MCF 10A (cell line): ENCODE measurements at regions not wholly inside any gene's neighbourhood (a gene's known extent, or its start where the extent isn't known, plus 50 kb on each side); places are given as distances from the start of the nearest gene placed in this dataset.

Source experiments
- BruUV-seq: library from RNA; stranded (reverse); fragments of 400-500 nt; replicated peaks from 2 replicates; lab custom pipeline; 2021; lab: Mats Ljungman, UMichigan
- CTCF ChIA-PET: fragments of 300-600 bp; sonication (Branson Sonifier 250); formaldehyde crosslinking; extraction: SDS; loops from one replicate; lab custom pipeline; 2021; ENCODE audit warnings: antibody characterized with exemption, inconsistent platforms; lab: Yijun Ruan, JAX
- POLR2A ChIA-PET: fragments of 300-600, 350-650 bp; sonication (Branson Sonifier 250); formaldehyde crosslinking; extraction: SDS; loops from one replicate; lab custom pipeline; 2020; ENCODE audit warnings: antibody characterized with exemption, inconsistent platforms; lab: Yijun Ruan, JAX
- DNase-seq: peaks from one replicate; pipeline ENCODE4 v3.0.0-alpha.2; 2018; ENCODE audit not compliant: unreplicated experiment
- H3K27ac Mint-ChIP-seq: one replicate; pipeline ENCODE4 v1.8.0; 2022; ENCODE audit warnings: mild to moderate bottlenecking, low read depth, mixed read lengths; ENCODE audit not compliant: unreplicated experiment
- H3K27me3 Mint-ChIP-seq: one replicate; pipeline ENCODE4 v1.8.0; 2022; ENCODE audit warnings: mixed read lengths; ENCODE audit not compliant: insufficient read depth, unreplicated experiment
- H3K36me3 Mint-ChIP-seq: one replicate; pipeline ENCODE4 v1.8.0; 2022; ENCODE audit warnings: mild to moderate bottlenecking, moderate library complexity, mixed read lengths; ENCODE audit not compliant: insufficient read depth, unreplicated experiment
- H3K4me1 Mint-ChIP-seq: one replicate; pipeline ENCODE4 v1.8.0; 2022; ENCODE audit warnings: mixed read lengths; ENCODE audit not compliant: insufficient read depth, unreplicated experiment
- H3K4me3 Mint-ChIP-seq: one replicate; pipeline ENCODE4 v1.8.0; 2022; ENCODE audit warnings: mild to moderate bottlenecking, moderate library complexity, mixed read lengths; ENCODE audit not compliant: unreplicated experiment
- H3K9me3 Mint-ChIP-seq: one replicate; pipeline ENCODE4 v1.8.0; 2022; ENCODE audit warnings: mixed read lengths; ENCODE audit not compliant: unreplicated experiment
- intact Hi-C: fragments of 100-400 bp; cut with micrococcal nuclease; formaldehyde crosslinking; loops from 2 replicates; pipeline ENCODE4 v1.14.1; 2022
- TF ChIP-seq, protein P1 (sequence below): fragments of 200-600 bp; IDR thresholded peaks from one replicate; pipeline ENCODE4 v1.8.0; 2022; ENCODE audit warnings: antibody characterized with exemption, mild to moderate bottlenecking; ENCODE audit not compliant: unreplicated experiment

- no peaks in the 10 kb centered on the region for H3K4me1 Mint-ChIP-seq
- CTCF ChIA-PET, result no interaction called here
- TF ChIP-seq, protein P1, sequence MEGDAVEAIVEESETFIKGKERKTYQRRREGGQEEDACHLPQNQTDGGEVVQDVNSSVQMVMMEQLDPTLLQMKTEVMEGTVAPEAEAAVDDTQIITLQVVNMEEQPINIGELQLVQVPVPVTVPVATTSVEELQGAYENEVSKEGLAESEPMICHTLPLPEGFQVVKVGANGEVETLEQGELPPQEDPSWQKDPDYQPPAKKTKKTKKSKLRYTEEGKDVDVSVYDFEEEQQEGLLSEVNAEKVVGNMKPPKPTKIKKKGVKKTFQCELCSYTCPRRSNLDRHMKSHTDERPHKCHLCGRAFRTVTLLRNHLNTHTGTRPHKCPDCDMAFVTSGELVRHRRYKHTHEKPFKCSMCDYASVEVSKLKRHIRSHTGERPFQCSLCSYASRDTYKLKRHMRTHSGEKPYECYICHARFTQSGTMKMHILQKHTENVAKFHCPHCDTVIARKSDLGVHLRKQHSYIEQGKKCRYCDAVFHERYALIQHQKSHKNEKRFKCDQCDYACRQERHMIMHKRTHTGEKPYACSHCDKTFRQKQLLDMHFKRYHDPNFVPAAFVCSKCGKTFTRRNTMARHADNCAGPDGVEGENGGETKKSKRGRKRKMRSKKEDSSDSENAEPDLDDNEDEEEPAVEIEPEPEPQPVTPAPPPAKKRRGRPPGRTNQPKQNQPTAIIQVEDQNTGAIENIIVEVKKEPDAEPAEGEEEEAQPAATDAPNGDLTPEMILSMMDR, result no peak
- no peak for DNase-seq
- no peaks in the 10 kb centered on the region for H3K36me3 Mint-ChIP-seq
- peaks cover 23% of the 10 kb centered on the region for H3K9me3 Mint-ChIP-seq
- BruUV-seq, result no TSS peak
- H3K4me3 Mint-ChIP-seq, result no peak overlapping the region
- no peak overlapping the region for H3K27ac Mint-ChIP-seq
- intact Hi-C loops, result no loop called here
- no peaks in the 10 kb centered on the region for H3K27me3 Mint-ChIP-seq
- POLR2A ChIA-PET, result no interaction called here
Measured at GRCh38 chr4:136599890-136600289, 932.4 kb downstream of the PCDH18 start.

DNA sequence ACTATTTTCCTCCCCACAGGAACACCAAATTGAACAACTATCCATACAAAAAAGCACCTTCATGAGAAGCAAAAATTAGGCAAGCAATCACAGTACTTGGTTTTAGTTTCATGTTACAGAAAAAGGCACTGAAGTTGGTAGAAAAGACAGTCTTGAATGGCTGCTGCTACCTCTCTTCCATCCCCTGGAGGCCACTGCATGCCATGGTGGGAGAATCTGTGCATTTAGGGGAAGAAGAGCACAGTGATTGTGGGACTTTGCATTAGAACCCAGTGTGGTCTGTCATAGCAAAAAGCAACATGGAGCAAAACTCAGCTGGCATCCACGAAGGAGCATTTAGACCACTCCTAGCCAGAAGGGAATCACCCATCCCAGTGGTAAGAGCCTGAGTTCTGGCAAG lies 941.9 kb downstream of the PCDH18 start:
- Mint-ChIP-seq H3K4me3 (no peak overlapping the region), H3K27me3 (no peaks in the 10 kb centered on the region), H3K4me1 (peaks cover 5% of the 10 kb centered on the region), H3K9me3 (no peaks in the 10 kb centered on the region), H3K27ac (no peak overlapping the region), H3K36me3 (no peaks in the 10 kb centered on the region)
- TF ChIP-seq, protein P1, result no peak
- BruUV-seq, result no TSS peak
- ChIA-PET POLR2A (no interaction called here), CTCF (no interaction called here)
- intact Hi-C loops, result no loop called here
- no peak for DNase-seq

DNA sequence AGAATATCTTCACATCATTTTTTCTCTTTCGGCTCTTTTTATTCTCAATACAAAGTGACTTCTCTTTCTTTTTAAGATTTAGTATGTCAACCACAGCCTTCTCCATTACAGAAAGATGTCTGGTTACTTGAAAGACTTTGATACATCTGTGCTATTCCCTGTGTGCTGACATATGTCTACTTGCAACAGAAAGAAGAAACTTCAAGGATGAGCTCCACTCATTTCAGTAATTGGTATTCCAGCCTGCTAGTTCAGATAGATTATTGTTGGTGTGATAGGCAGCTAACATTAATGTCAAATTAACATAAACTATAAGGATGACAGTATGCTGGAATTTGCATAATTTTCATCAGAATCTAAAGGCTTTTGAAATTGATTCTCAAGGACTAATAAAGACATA lies 948.7 kb downstream of the PCDH18 start:
- H3K36me3 Mint-ChIP-seq, result no peaks in the 10 kb centered on the region
- H3K9me3 Mint-ChIP-seq, result no peaks in the 10 kb centered on the region
- TF ChIP-seq, protein P1, result no peak
- BruUV-seq, result no TSS peak
- ChIA-PET CTCF (interaction anchor here (0.7 kb wide), 1 partner anchor 52 kb away, joined by 3 read pairs; no protein-coding TSS in a partner anchor), POLR2A (no interaction called here)
- no peak for DNase-seq
- H3K27ac Mint-ChIP-seq, result no peak overlapping the region
- H3K4me1 Mint-ChIP-seq, result peaks cover 2% of the 10 kb centered on the region
- intact Hi-C loops, result no loop called here
- H3K27me3 Mint-ChIP-seq, result no peaks in the 10 kb centered on the region
- no peak overlapping the region for H3K4me3 Mint-ChIP-seq

DNA sequence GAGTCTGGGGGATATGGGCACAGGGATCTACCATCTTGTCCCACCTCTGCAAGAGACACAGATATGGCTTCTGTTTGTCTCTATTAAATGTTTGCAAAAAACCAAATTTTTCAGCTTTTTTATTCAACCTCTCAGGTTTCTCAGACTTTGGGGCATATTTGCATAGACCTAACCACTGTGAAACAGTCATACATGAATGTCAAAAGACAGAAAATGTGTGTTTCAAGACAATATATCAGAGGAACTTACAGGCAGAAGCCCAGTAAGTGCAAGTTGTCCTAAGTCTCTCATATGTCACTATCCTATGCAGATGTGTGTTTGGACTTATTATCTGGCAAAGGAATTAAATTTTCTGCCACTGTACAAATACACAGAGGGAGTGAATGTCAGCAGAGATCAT lies 951.2 kb downstream of the PCDH18 start:
- no peaks in the 10 kb centered on the region for H3K36me3 Mint-ChIP-seq
- POLR2A ChIA-PET, result no interaction called here

More for the DNA sequence above, 951.2 kb downstream of the PCDH18 start:
- Mint-ChIP-seq H3K9me3 (no peaks in the 10 kb centered on the region), H3K4me1 (no peaks in the 10 kb centered on the region), H3K4me3 (no peak overlapping the region), H3K27ac (peak overlapping the region; percentile 44), H3K27me3 (no peaks in the 10 kb centered on the region)
- no peak for DNase-seq
- no TSS peak for BruUV-seq
- intact Hi-C loops, result no loop called here
- CTCF ChIA-PET, result interaction anchor here (0.6 kb wide), 1 partner anchor 16 kb away, joined by 3 read pairs; no protein-coding TSS in a partner anchor
- TF ChIP-seq, protein P1, result no peak
